ENCODE measurements at regions not wholly inside any gene's neighbourhood (a gene's known extent, or its start where the extent isn't known, plus 50 kb on each side); places are given as distances from the start of the nearest gene placed in this dataset.
"Not testable (repeated sequence)": the region's sequence is repeated elsewhere in the genome, so short reads cannot be mapped to it uniquely, and the experiment has no call there.

- TF ChIP-seq TARDBP (IDR thresholded peaks at IDR 0.05) (no peak), HDGF (IDR thresholded peaks at IDR 0.05; ENCODE audit: borderline replicate concordance) (no peak), L3MBTL2 (conservative IDR thresholded peaks at IDR 0.05) (no peak), ELF4 (IDR thresholded peaks at IDR 0.05) (no peak), ZNF384 (IDR thresholded peaks at IDR 0.05) (no peak), SP1 (IDR thresholded peaks at IDR 0.05) (no peak), BHLHE40 (IDR thresholded peaks at IDR 0.05; ENCODE audit: borderline replicate concordance) (no peak), FOXK2 (IDR thresholded peaks at IDR 0.05) (no peak), FOXA1 (IDR thresholded peaks at IDR 0.05) (no peak), CTBP1 (IDR thresholded peaks at IDR 0.05; ENCODE audit: borderline replicate concordance) (no peak), FOXM1 (IDR thresholded peaks at IDR 0.05; ENCODE audit: borderline replicate concordance) (no peak)
- ChIA-PET POLR2A (no interaction called here), CTCF (no interaction called here)
- DNase-seq (ENCODE audit: extremely low spot score) = no peak
These were observed 111.0 kb upstream of the PCLO start for GRCh38 chr7:83273699-83274098.

GRCh38 chr7:83271212-83272099, 108.8 kb upstream of the PCLO start:
- CTCF ChIA-PET = no interaction called here
- POLR2A ChIA-PET = interaction anchor here (1.5 kb wide), 1 partner anchor 109 kb away, joined by 4 read pairs; the partner anchor contains the start of gene PCLO

GRCh38 chr7:83270407-83270806, 107.7 kb upstream of the PCLO start:
- DNase-seq (ENCODE audit: extremely low spot score) = no peak
- TF ChIP-seq NFRKB (IDR thresholded peaks at IDR 0.05) = no peak
- TF ChIP-seq FOXA1 (IDR thresholded peaks at IDR 0.05) = no peak
- TF ChIP-seq PKNOX1 (IDR thresholded peaks at IDR 0.05) = no peak
- no peak for TF ChIP-seq ELF4 (IDR thresholded peaks at IDR 0.05)
- no peak for TF ChIP-seq BHLHE40 (IDR thresholded peaks at IDR 0.05; ENCODE audit: borderline replicate concordance)
- TF ChIP-seq TARDBP (IDR thresholded peaks at IDR 0.05) = no peak
- no peak for TF ChIP-seq HDGF (IDR thresholded peaks at IDR 0.05; ENCODE audit: borderline replicate concordance)
- TF ChIP-seq SUZ12 (IDR thresholded peaks at IDR 0.05) = no peak
- no peak for TF ChIP-seq LEF1 (IDR thresholded peaks at IDR 0.05; ENCODE audit: borderline replicate concordance)
- TF ChIP-seq CTBP1 (IDR thresholded peaks at IDR 0.05; ENCODE audit: borderline replicate concordance) = no peak
- TF ChIP-seq FOXK2 (IDR thresholded peaks at IDR 0.05) = no peak
- TF ChIP-seq ARNT (IDR thresholded peaks at IDR 0.05) = no peak
- no peak for TF ChIP-seq FOXM1 (IDR thresholded peaks at IDR 0.05; ENCODE audit: borderline replicate concordance)
- no peak for TF ChIP-seq L3MBTL2 (conservative IDR thresholded peaks at IDR 0.05)
- no peak for TF ChIP-seq SP1 (IDR thresholded peaks at IDR 0.05)
- no peak for TF ChIP-seq ZNF384 (IDR thresholded peaks at IDR 0.05)
- CTCF ChIA-PET = no interaction called here
- POLR2A ChIA-PET = interaction anchor here (1.5 kb wide), 1 partner anchor 108 kb away, joined by 4 read pairs; the partner anchor contains the start of gene PCLO

More at GRCh38 chr7:83271212-83272099, 108.8 kb upstream of the PCLO start:
- TF ChIP-seq CTBP1 (IDR thresholded peaks at IDR 0.05; ENCODE audit: borderline replicate concordance) (no peak), SUZ12 (IDR thresholded peaks at IDR 0.05) (no peak), ZNF384 (IDR thresholded peaks at IDR 0.05) (no peak), ARNT (IDR thresholded peaks at IDR 0.05) (no peak), SP1 (IDR thresholded peaks at IDR 0.05) (no peak)
- DNase-seq (ENCODE audit: extremely low spot score) = peak; percentile 24

GRCh38 chr7:83267141-83267631, 104.5 kb upstream of the PCLO start:
- DNase-seq (ENCODE audit: extremely low spot score) = peak; percentile 51
- POLR2A ChIA-PET = interaction anchor here (1.4 kb wide), 1 partner anchor 105 kb away, joined by 7 read pairs; the partner anchor contains the start of gene PCLO
- TF ChIP-seq FOXA1 (IDR thresholded peaks at IDR 0.05) = peak; percentile 94; the same call in 1 of the 2 replicates
- 0 out of 2 replicates have a peak, but pooled peaks have one; percentile 20 for TF ChIP-seq ELF4 (IDR thresholded peaks at IDR 0.05)
- no peak for TF ChIP-seq NFRKB (IDR thresholded peaks at IDR 0.05)
- peak; percentile 91 for TF ChIP-seq ZNF384 (IDR thresholded peaks at IDR 0.05)
- no peak for TF ChIP-seq ARNT (IDR thresholded peaks at IDR 0.05)
- no peak for TF ChIP-seq L3MBTL2 (conservative IDR thresholded peaks at IDR 0.05)
- peak; percentile 74; the same call in 1 of the 2 replicates for TF ChIP-seq LEF1 (IDR thresholded peaks at IDR 0.05; ENCODE audit: borderline replicate concordance)
- TF ChIP-seq FOXM1 (IDR thresholded peaks at IDR 0.05; ENCODE audit: borderline replicate concordance) = no peak
- 0 out of 2 replicates have a peak, but pooled peaks have one; percentile 45 for TF ChIP-seq FOXK2 (IDR thresholded peaks at IDR 0.05)
- no peak for TF ChIP-seq SUZ12 (IDR thresholded peaks at IDR 0.05)
- peak; percentile 98 for TF ChIP-seq CTBP1 (IDR thresholded peaks at IDR 0.05; ENCODE audit: borderline replicate concordance)
- TF ChIP-seq TARDBP (IDR thresholded peaks at IDR 0.05) = no peak
- no peak for TF ChIP-seq HDGF (IDR thresholded peaks at IDR 0.05; ENCODE audit: borderline replicate concordance)
- no peak for TF ChIP-seq SP1 (IDR thresholded peaks at IDR 0.05)
- TF ChIP-seq PKNOX1 (IDR thresholded peaks at IDR 0.05) = peak; percentile 96
- CTCF ChIA-PET = interaction anchor here (0.8 kb wide), 1 partner anchor 456 kb away, joined by 4 read pairs; no protein-coding TSS in a partner anchor

- DNase-seq (ENCODE audit: extremely low spot score); POLR2A ChIA-PET; CTCF ChIA-PET: not testable (repeated sequence)
These were observed 100.9 kb upstream of the PCLO start for GRCh38 chr7:83263442-83264034.

GRCh38 chr7:83259064-83259463, 96.4 kb upstream of the PCLO start:
- ChIA-PET CTCF (interaction anchor here (0.5 kb wide), 1 partner anchor 445 kb away, joined by 3 read pairs; no protein-coding TSS in a partner anchor), POLR2A (no interaction called here)
- DNase-seq (ENCODE audit: extremely low spot score) = no peak
- no peak for TF ChIP-seq SP1 (IDR thresholded peaks at IDR 0.05)

All from HEK293T (cell line).